ENCODE measurements at regions not wholly inside any gene's neighbourhood (a gene's known extent, or its start where the extent isn't known, plus 50 kb on each side); places are given as distances from the start of the nearest gene placed in this dataset.

- TF ChIP-seq EZH2 (IDR thresholded peaks at IDR 0.05; ENCODE audit: borderline replicate concordance, low read depth, low read length, severe bottlenecking) (no peak), CTCF (IDR thresholded peaks at IDR 0.05; ENCODE audit: extremely low read depth in 1 of 2, insufficient read depth in 1 of 2, low read depth in 1 of 2, low read length in 2 of 2) (no peak), MYC (IDR thresholded peaks at IDR 0.05; ENCODE audit: low read depth, low read length) (no peak), POLR2AphosphoS5 (IDR thresholded peaks at IDR 0.05; ENCODE audit: insufficient read depth, low read depth, low read length) (peak; percentile 93), POLR2A (IDR thresholded peaks at IDR 0.05; ENCODE audit: low read depth, low read length) (no peak), GATA2 (IDR thresholded peaks at IDR 0.05; ENCODE audit: insufficient read depth, insufficient read length, low read depth, low read length) (peak; percentile 93), JUN (IDR thresholded peaks at IDR 0.05; ENCODE audit: borderline replicate concordance, insufficient read depth, insufficient read length, low read depth) (peak; percentile 82), FOS (IDR thresholded peaks at IDR 0.05; ENCODE audit: borderline replicate concordance, insufficient read depth, low read length) (peak; percentile 94)
- TF ChIP-seq, protein P1, sequence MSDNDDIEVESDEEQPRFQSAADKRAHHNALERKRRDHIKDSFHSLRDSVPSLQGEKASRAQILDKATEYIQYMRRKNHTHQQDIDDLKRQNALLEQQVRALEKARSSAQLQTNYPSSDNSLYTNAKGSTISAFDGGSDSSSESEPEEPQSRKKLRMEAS (IDR thresholded peaks at IDR 0.05; ENCODE audit: insufficient read depth, insufficient read length), result no peak
Observed at GRCh38 chr21:35643176-35643575, 417.1 kb downstream of the SETD4 start.

Data from endothelial cell of umbilical vein (primary cell).